IPS-18a (cell line): ENCODE measurements at regions not wholly inside any gene's neighbourhood (a gene's known extent, or its start where the extent isn't known, plus 50 kb on each side); places are given as distances from the start of the nearest gene placed in this dataset.

Experiments
- H3K27ac ChIP-seq: one replicate; pipeline ENCODE4 v1.5.1; 2013; ENCODE audit warnings: low read length
- H3K27me3 ChIP-seq: one replicate; pipeline ENCODE4 v1.6.1; 2013; ENCODE audit warnings: mild to moderate bottlenecking, low read length; ENCODE audit not compliant: control insufficient read depth, insufficient read depth
- H3K36me3 ChIP-seq: one replicate; pipeline ENCODE4 v1.6.1; 2013; ENCODE audit warnings: low read depth, low read length; ENCODE audit not compliant: control insufficient read depth
- H3K4me1 ChIP-seq: one replicate; pipeline ENCODE4 v1.6.1; 2013; ENCODE audit warnings: low read depth, low read length; ENCODE audit not compliant: control insufficient read depth
- H3K4me3 ChIP-seq: one replicate; pipeline ENCODE4 v1.5.1; 2013; ENCODE audit warnings: low read length
- H3K9ac ChIP-seq: one replicate; pipeline ENCODE4 v1.6.1; 2013; ENCODE audit warnings: mild to moderate bottlenecking, low read length, moderate library complexity
- H3K9me3 ChIP-seq: one replicate; pipeline ENCODE4 v1.6.1; 2013; ENCODE audit warnings: low read depth, low read length; ENCODE audit not compliant: control insufficient read depth

GRCh38 chr6:113664909-113665308 lies 192.2 kb upstream of the MARCKS start:
- Histone ChIP-seq H3K27me3 (no peaks in the 10 kb centered on the region), H3K36me3 (no peaks in the 10 kb centered on the region), H3K4me1 (no peaks in the 10 kb centered on the region), H3K9ac (no peak overlapping the region), H3K9me3 (no peaks in the 10 kb centered on the region), H3K27ac (no peak overlapping the region), H3K4me3 (no peak overlapping the region)

- Histone ChIP-seq H3K9ac (no peak overlapping the region), H3K4me1 (peaks cover 23% of the 10 kb centered on the region), H3K27me3 (no peaks in the 10 kb centered on the region), H3K9me3 (no peaks in the 10 kb centered on the region), H3K36me3 (no peaks in the 10 kb centered on the region), H3K27ac (no peak overlapping the region), H3K4me3 (no peak overlapping the region)
These were observed 188.3 kb upstream of the MARCKS start for GRCh38 chr6:113668641-113669408.

- Histone ChIP-seq H3K27me3 (no peaks in the 10 kb centered on the region), H3K4me1 (peaks cover 31% of the 10 kb centered on the region), H3K36me3 (no peaks in the 10 kb centered on the region), H3K9ac (no peak overlapping the region), H3K9me3 (no peaks in the 10 kb centered on the region), H3K4me3 (no peak overlapping the region), H3K27ac (no peak overlapping the region)
These were observed 187.5 kb upstream of the MARCKS start for GRCh38 chr6:113669606-113670005.

GRCh38 chr6:113671421-113671820 lies 185.7 kb upstream of the MARCKS start:
- Histone ChIP-seq H3K36me3 (no peaks in the 10 kb centered on the region), H3K9ac (no peak overlapping the region), H3K27me3 (no peaks in the 10 kb centered on the region), H3K27ac (no peak overlapping the region), H3K9me3 (no peaks in the 10 kb centered on the region), H3K4me1 (peaks cover 34% of the 10 kb centered on the region), H3K4me3 (no peak overlapping the region)

GRCh38 chr6:113672491-113673149 lies 184.5 kb upstream of the MARCKS start:
- no peak overlapping the region for H3K27ac ChIP-seq
- H3K4me1 ChIP-seq: peaks cover 34% of the 10 kb centered on the region
- no peaks in the 10 kb centered on the region for H3K27me3 ChIP-seq
- no peak overlapping the region for H3K4me3 ChIP-seq
- H3K9me3 ChIP-seq: no peaks in the 10 kb centered on the region
- no peak overlapping the region for H3K9ac ChIP-seq
- H3K36me3 ChIP-seq: no peaks in the 10 kb centered on the region

GRCh38 chr6:113674075-113674474 lies 183.1 kb upstream of the MARCKS start:
- H3K4me1 ChIP-seq: peaks cover 34% of the 10 kb centered on the region
- no peaks in the 10 kb centered on the region for H3K9me3 ChIP-seq
- no peak overlapping the region for H3K4me3 ChIP-seq
- H3K27ac ChIP-seq: no peak overlapping the region
- H3K9ac ChIP-seq: no peak overlapping the region
- H3K36me3 ChIP-seq: no peaks in the 10 kb centered on the region
- H3K27me3 ChIP-seq: no peaks in the 10 kb centered on the region

- H3K27ac ChIP-seq: no peak overlapping the region
- H3K9me3 ChIP-seq: no peaks in the 10 kb centered on the region
- peaks cover 34% of the 10 kb centered on the region for H3K4me1 ChIP-seq
- no peak overlapping the region for H3K4me3 ChIP-seq
- no peaks in the 10 kb centered on the region for H3K36me3 ChIP-seq
- H3K9ac ChIP-seq: no peak overlapping the region
- no peaks in the 10 kb centered on the region for H3K27me3 ChIP-seq
These were observed 181.1 kb upstream of the MARCKS start for GRCh38 chr6:113676057-113676456.

DNA sequence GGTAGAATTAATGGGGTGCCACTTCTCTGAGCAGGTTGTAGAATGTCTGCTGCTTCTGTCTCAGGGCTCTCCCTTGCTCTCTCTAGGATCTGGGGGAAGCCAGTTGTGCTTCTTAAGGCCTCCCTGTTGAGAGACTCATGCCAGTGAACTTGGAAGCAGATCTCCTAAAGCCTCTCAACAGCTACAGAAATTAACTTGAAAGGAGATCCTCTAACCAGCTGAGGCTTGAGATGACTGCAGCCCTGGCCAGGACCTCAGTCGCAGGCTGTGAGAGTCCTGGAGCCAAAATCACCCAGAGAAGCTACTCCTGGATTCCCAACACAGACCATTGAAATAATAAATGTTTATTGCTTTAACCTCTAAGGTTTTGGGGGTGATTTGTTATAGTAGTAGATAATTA lies 180.2 kb upstream of the MARCKS start:
- H3K9ac ChIP-seq: no peak overlapping the region
- no peaks in the 10 kb centered on the region for H3K27me3 ChIP-seq
- H3K36me3 ChIP-seq: no peaks in the 10 kb centered on the region
- no peaks in the 10 kb centered on the region for H3K9me3 ChIP-seq
- peaks cover 26% of the 10 kb centered on the region for H3K4me1 ChIP-seq
- H3K4me3 ChIP-seq: no peak overlapping the region
- no peak overlapping the region for H3K27ac ChIP-seq

GRCh38 chr6:113679051-113679450 lies 178.1 kb upstream of the MARCKS start:
- Histone ChIP-seq H3K9ac (no peak overlapping the region), H3K4me1 (peaks cover 9% of the 10 kb centered on the region), H3K27me3 (no peaks in the 10 kb centered on the region), H3K4me3 (no peak overlapping the region), H3K36me3 (no peaks in the 10 kb centered on the region), H3K27ac (no peak overlapping the region), H3K9me3 (no peaks in the 10 kb centered on the region)

GRCh38 chr6:113680301-113680700 lies 176.8 kb upstream of the MARCKS start:
- Histone ChIP-seq H3K27me3 (no peaks in the 10 kb centered on the region), H3K27ac (no peak overlapping the region)

GRCh38 chr6:113683968-113684367 lies 173.2 kb upstream of the MARCKS start:
- Histone ChIP-seq H3K27me3 (no peaks in the 10 kb centered on the region), H3K9ac (no peak overlapping the region), H3K36me3 (no peaks in the 10 kb centered on the region), H3K4me3 (no peak overlapping the region), H3K4me1 (no peaks in the 10 kb centered on the region), H3K9me3 (no peaks in the 10 kb centered on the region), H3K27ac (no peak overlapping the region)

More at GRCh38 chr6:113680301-113680700, 176.8 kb upstream of the MARCKS start:
- no peaks in the 10 kb centered on the region for H3K4me1 ChIP-seq
- no peak overlapping the region for H3K9ac ChIP-seq
- H3K4me3 ChIP-seq: no peak overlapping the region
- H3K9me3 ChIP-seq: no peaks in the 10 kb centered on the region
- no peaks in the 10 kb centered on the region for H3K36me3 ChIP-seq

- no peak overlapping the region for H3K9ac ChIP-seq
- no peak overlapping the region for H3K27ac ChIP-seq
- H3K27me3 ChIP-seq: no peaks in the 10 kb centered on the region
- H3K36me3 ChIP-seq: no peaks in the 10 kb centered on the region
- no peak overlapping the region for H3K4me3 ChIP-seq
- no peaks in the 10 kb centered on the region for H3K4me1 ChIP-seq
- H3K9me3 ChIP-seq: no peaks in the 10 kb centered on the region
These were observed 172.7 kb upstream of the MARCKS start for GRCh38 chr6:113684382-113684901.
